PC-3 (cell line): ENCODE measurements at regions not wholly inside any gene's neighbourhood (a gene's known extent, or its start where the extent isn't known, plus 50 kb on each side); places are given as distances from the start of the nearest gene placed in this dataset.
A peak's percentile ranks its signal among the peaks of the same experiment; 100 is the strongest.

Source experiments
- ATAC-seq: fragments of 200-7000 bp; cut with Tn5 transposase; 2 replicates; pipeline ENCODE4 v1.9.1; 2020; ENCODE audit warnings: mild to moderate bottlenecking, moderate library complexity
- BruUV-seq: library from RNA; stranded (reverse); fragments of 400-500 nt; replicated peaks from 2 replicates; lab custom pipeline; 2021; lab: Mats Ljungman, UMichigan
- CTCF ChIA-PET: fragments of 300-600 bp; sonication (Branson Sonifier 250); formaldehyde crosslinking; loops from one replicate; lab custom pipeline; 2022; ENCODE audit warnings: antibody characterized with exemption; lab: Charles Lee
- POLR2A ChIA-PET: fragments of 300-600 bp; sonication (Branson Sonifier 250); formaldehyde crosslinking; loops from one replicate; lab custom pipeline; 2022; ENCODE audit warnings: antibody characterized with exemption; ENCODE audit not compliant: unreplicated experiment; lab: Charles Lee
- DNase-seq: peaks from one replicate; pipeline ENCODE4 v3.0.0-alpha.2; 2015
- H2AFZ ChIP-seq: fragments of 300-600 bp; sonication (generic); 2 replicates; pipeline ENCODE4 v1.6.0; 2016; ENCODE audit warnings: antibody characterized with exemption, low read length
- H3F3A ChIP-seq: fragments of 300-600 bp; sonication (generic); one replicate; pipeline ENCODE4 v1.6.0; 2017; ENCODE audit warnings: antibody characterized with exemption, low read length, control low read depth, mild to moderate bottlenecking; ENCODE audit not compliant: unreplicated experiment
- H3K27ac ChIP-seq: fragments of 300-600 bp; sonication (generic); 2 replicates; pipeline ENCODE4 v1.5.1; 2016; ENCODE audit warnings: mild to moderate bottlenecking, low read length
- H3K27me3 ChIP-seq: fragments of 300-600 bp; sonication (generic); 2 replicates; pipeline ENCODE4 v1.6.1; 2016; ENCODE audit warnings: low read length, mixed read lengths
- H3K36me3 ChIP-seq: fragments of 300-600 bp; sonication (generic); 2 replicates; pipeline ENCODE4 v1.6.1; 2016; ENCODE audit warnings: low read depth, mixed run types, low read length, mixed read lengths
- H3K4me1 ChIP-seq: fragments of 300-600 bp; sonication (generic); 2 replicates; pipeline ENCODE4 v1.5.1; 2016; ENCODE audit warnings: low read length; ENCODE audit not compliant: insufficient read depth
- H3K4me2 ChIP-seq: fragments of 300-600 bp; sonication (generic); 2 replicates; pipeline ENCODE4 v1.6.0; 2016; ENCODE audit warnings: low read length
- H3K4me3 ChIP-seq: fragments of 300-600 bp; sonication (generic); 2 replicates; pipeline ENCODE4 v1.5.1; 2016; ENCODE audit warnings: mild to moderate bottlenecking, low read length, mixed read lengths
- H3K79me2 ChIP-seq: fragments of 300-600 bp; sonication (generic); 2 replicates; pipeline ENCODE4 v1.6.1; 2017; ENCODE audit warnings: low read length, mixed read lengths
- H3K9ac ChIP-seq: fragments of 300-600 bp; sonication (generic); 2 replicates; pipeline ENCODE4 v1.6.0; 2016; ENCODE audit warnings: mild to moderate bottlenecking, low read length
- H3K9me2 ChIP-seq: fragments of 300-600 bp; sonication (generic); replicated peaks from 2 replicates; pipeline ENCODE4 v1.6.1; 2016; ENCODE audit warnings: mixed run types, low read length, mixed read lengths
- H3K9me3 ChIP-seq: fragments of 300-600 bp; sonication (generic); 2 replicates; pipeline ENCODE4 v1.6.1; 2016; ENCODE audit warnings: low read length, mixed read lengths
- H4K20me1 ChIP-seq: fragments of 300-600 bp; sonication (generic); 2 replicates; pipeline ENCODE4 v1.6.1; 2016; ENCODE audit warnings: low read length, mixed read lengths
- CTCF ChIP-seq: fragments of 300-600 bp; sonication (generic); conservative IDR thresholded peaks from 2 replicates; pipeline ENCODE4 v1.5.1; 2017; ENCODE audit warnings: antibody characterized with exemption, low read depth, mild to moderate bottlenecking, low read length
- EZH2 ChIP-seq: fragments of 300-600 bp; sonication (generic); IDR thresholded peaks from one replicate; pipeline ENCODE4 v1.6.1; 2017; ENCODE audit warnings: antibody characterized with exemption, mild to moderate bottlenecking, low read length; ENCODE audit not compliant: unreplicated experiment
- EZH2phosphoT487 ChIP-seq: fragments of 300-600 bp; sonication (generic); IDR thresholded peaks from 2 replicates; pipeline ENCODE4 v1.6.1; 2018; ENCODE audit warnings: mild to moderate bottlenecking, antibody characterized with exemption, low read length, borderline replicate concordance
- intact Hi-C: fragments of 100-400 bp; cut with micrococcal nuclease; formaldehyde crosslinking; loops from 2 replicates; pipeline ENCODE4 v1.9.0; 2023

- Histone ChIP-seq H3K79me2 (no peaks in the 10 kb centered on the region), H3K9me2 (no peaks in the 10 kb centered on the region), H3K9ac (no peak overlapping the region), H3K36me3 (no peaks in the 10 kb centered on the region), H3K9me3 (no peaks in the 10 kb centered on the region), H3F3A (no peaks in the 10 kb centered on the region), H3K4me2 (no peak overlapping the region), H4K20me1 (no peaks in the 10 kb centered on the region), H3K27ac (no peak overlapping the region), H3K4me3 (no peak overlapping the region), H2AFZ (no peak overlapping the region), H3K4me1 (no peaks in the 10 kb centered on the region), H3K27me3 (peaks cover 23% of the 10 kb centered on the region)
- TF ChIP-seq CTCF (peak; percentile 24; the same call in 1 of the 2 replicates), EZH2phosphoT487 (no peak), EZH2 (no peak)
- ChIA-PET CTCF (no interaction called here), POLR2A (no interaction called here)
- no peak for DNase-seq
- ATAC-seq: no peak
- intact Hi-C loops: no loop called here
- BruUV-seq: no TSS peak
Measured at GRCh38 chr1:11594222-11594621, 60.0 kb downstream of the FBXO2 start.

GRCh38 chr1:11592752-11593151, 61.5 kb downstream of the FBXO2 start:
- no peak overlapping the region for H2AFZ ChIP-seq
- TF ChIP-seq CTCF (no peak), EZH2 (no peak), EZH2phosphoT487 (no peak)
- H3K9me2 ChIP-seq: no peaks in the 10 kb centered on the region
- CTCF ChIA-PET: no interaction called here
- POLR2A ChIA-PET: no interaction called here
- no TSS peak for BruUV-seq
- H3F3A ChIP-seq: no peaks in the 10 kb centered on the region
- no peak overlapping the region for H3K4me3 ChIP-seq
- H3K27ac ChIP-seq: no peak overlapping the region
- no peaks in the 10 kb centered on the region for H3K4me1 ChIP-seq
- no peak overlapping the region for H3K9ac ChIP-seq
- DNase-seq (no peak), ATAC-seq (no peak)
- H4K20me1 ChIP-seq: no peaks in the 10 kb centered on the region
- H3K36me3 ChIP-seq: no peaks in the 10 kb centered on the region
- H3K27me3 ChIP-seq: peaks cover 26% of the 10 kb centered on the region
- intact Hi-C loops: no loop called here
- H3K4me2 ChIP-seq: no peak overlapping the region
- no peaks in the 10 kb centered on the region for H3K9me3 ChIP-seq
- H3K79me2 ChIP-seq: no peaks in the 10 kb centered on the region

- peaks cover 48% of the 10 kb centered on the region for H3K27me3 ChIP-seq
- no peak for DNase-seq
- H2AFZ ChIP-seq: no peak overlapping the region
- H3K4me2 ChIP-seq: no peak overlapping the region
- no peak overlapping the region for H3K9ac ChIP-seq
- intact Hi-C loops: no loop called here
- H3K9me3 ChIP-seq: no peaks in the 10 kb centered on the region
- H3K9me2 ChIP-seq: no peaks in the 10 kb centered on the region
- no peaks in the 10 kb centered on the region for H3K79me2 ChIP-seq
- TF ChIP-seq EZH2 (no peak), CTCF (no peak), EZH2phosphoT487 (no peak)
- no peak overlapping the region for H3K27ac ChIP-seq
- ChIA-PET CTCF (no interaction called here), POLR2A (no interaction called here)
- H4K20me1 ChIP-seq: no peaks in the 10 kb centered on the region
- H3K4me3 ChIP-seq: no peak overlapping the region
- H3F3A ChIP-seq: no peaks in the 10 kb centered on the region
- no peaks in the 10 kb centered on the region for H3K4me1 ChIP-seq
- ATAC-seq: no peak
- BruUV-seq: no TSS peak
- H3K36me3 ChIP-seq: no peaks in the 10 kb centered on the region
Measured at GRCh38 chr1:11590395-11590794, 63.8 kb downstream of the FBXO2 start.
